Vagina (tissue), 2 donors: ENCODE measurements at regions not wholly inside any gene's neighbourhood (a gene's known extent, or its start where the extent isn't known, plus 50 kb on each side); places are given as distances from the start of the nearest gene placed in this dataset.

Experiments
- DNase-seq, 2 donors: peaks; one replicate each; pipeline ENCODE4 v3.0.0-alpha.2; 2017; ENCODE audit errors: extremely low spot score in 2 of 2
- H3K27ac ChIP-seq: fragments of 200-600 bp; sonication (generic); one replicate; pipeline ENCODE4 v1.5.1; 2019
- H3K27me3 ChIP-seq: fragments of 200-600 bp; sonication (generic); one replicate; pipeline ENCODE4 v1.5.1; 2019
- H3K36me3 ChIP-seq, 2 donors: fragments of 200-600 bp; sonication (generic); one replicate each; pipeline ENCODE4 v1.5.1; 2017 to 2019
- H3K4me1 ChIP-seq: fragments of 200-600 bp; sonication (generic); one replicate; pipeline ENCODE4 v1.5.1; 2019
- H3K4me3 ChIP-seq, 2 donors: fragments of 200-600 bp; sonication (generic); 1 replicate in 1 of 2; 2 replicates in 1 of 2; pipeline ENCODE4 v1.5.1; 2016 to 2019
- H3K9me3 ChIP-seq: fragments of 200-600 bp; sonication (generic); one replicate; pipeline ENCODE4 v1.5.1; 2019
- POLR2A ChIP-seq, 2 donors: fragments of 450-650 bp; IDR thresholded peaks; one replicate each; pipeline ENCODE4 v1.6.1; 2017; ENCODE audit warnings: antibody characterized with exemption in 2 of 2, mild to moderate bottlenecking in 2 of 2, moderate library complexity in 2 of 2
- POLR2AphosphoS5 ChIP-seq, 2 donors: sonication (generic); formaldehyde crosslinking; IDR thresholded peaks; one replicate each; pipeline ENCODE4 v1.9.0; 2017; ENCODE audit warnings: antibody characterized with exemption in 2 of 2, mild to moderate bottlenecking in 2 of 2, low read depth in 1 of 2; ENCODE audit not compliant: insufficient read depth in 1 of 2
- intact Hi-C: fragments of 100-400 bp; cut with DNase I; formaldehyde crosslinking; loops from one replicate; pipeline ENCODE4 v1.15.1; 2023
- TF ChIP-seq, protein P1 (sequence below), 3 experiments: fragments of 450-650 bp in 2 of 3; fragments of 200-600 bp in 1 of 3; sonication (generic) in 1 of 3; IDR thresholded peaks; one replicate each; pipeline ENCODE4 v1.5.1; 2017 to 2019; ENCODE audit warnings: antibody characterized with exemption in 3 of 3, mild to moderate bottlenecking in 2 of 3, moderate library complexity in 2 of 3

DNA sequence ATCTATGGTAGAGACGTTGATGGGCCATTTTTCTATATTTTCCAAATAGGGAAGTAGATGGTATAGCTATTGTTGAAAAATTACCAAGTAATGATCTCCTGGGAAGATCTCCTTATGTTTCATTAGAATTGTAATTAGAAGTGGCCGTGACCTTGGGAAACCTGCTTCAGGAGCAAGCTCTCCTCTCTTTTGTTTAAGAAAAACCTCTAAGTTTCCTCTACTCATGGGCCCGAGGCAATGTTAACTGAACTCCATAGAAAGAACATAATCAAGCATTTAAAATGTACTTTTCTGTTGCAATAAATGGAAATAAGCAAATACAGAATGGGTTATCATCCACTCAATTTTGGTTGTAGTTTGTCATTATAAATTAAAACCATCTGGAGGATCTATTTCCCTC is 511.2 kb upstream of the MDFIC2 start:
- no peaks in the 10 kb centered on the region for H3K27me3 ChIP-seq
- intact Hi-C loops: no loop called here
- H3K4me3 ChIP-seq: no peak overlapping the region
- TF ChIP-seq, protein P1, sequence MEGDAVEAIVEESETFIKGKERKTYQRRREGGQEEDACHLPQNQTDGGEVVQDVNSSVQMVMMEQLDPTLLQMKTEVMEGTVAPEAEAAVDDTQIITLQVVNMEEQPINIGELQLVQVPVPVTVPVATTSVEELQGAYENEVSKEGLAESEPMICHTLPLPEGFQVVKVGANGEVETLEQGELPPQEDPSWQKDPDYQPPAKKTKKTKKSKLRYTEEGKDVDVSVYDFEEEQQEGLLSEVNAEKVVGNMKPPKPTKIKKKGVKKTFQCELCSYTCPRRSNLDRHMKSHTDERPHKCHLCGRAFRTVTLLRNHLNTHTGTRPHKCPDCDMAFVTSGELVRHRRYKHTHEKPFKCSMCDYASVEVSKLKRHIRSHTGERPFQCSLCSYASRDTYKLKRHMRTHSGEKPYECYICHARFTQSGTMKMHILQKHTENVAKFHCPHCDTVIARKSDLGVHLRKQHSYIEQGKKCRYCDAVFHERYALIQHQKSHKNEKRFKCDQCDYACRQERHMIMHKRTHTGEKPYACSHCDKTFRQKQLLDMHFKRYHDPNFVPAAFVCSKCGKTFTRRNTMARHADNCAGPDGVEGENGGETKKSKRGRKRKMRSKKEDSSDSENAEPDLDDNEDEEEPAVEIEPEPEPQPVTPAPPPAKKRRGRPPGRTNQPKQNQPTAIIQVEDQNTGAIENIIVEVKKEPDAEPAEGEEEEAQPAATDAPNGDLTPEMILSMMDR (IDR thresholded peaks at IDR 0.05): no peak
- TF ChIP-seq POLR2A (IDR thresholded peaks at IDR 0.05) (no peak), POLR2AphosphoS5 (IDR thresholded peaks at IDR 0.05; ENCODE audit: insufficient read depth in 1 of 2, low read depth in 1 of 2) (no peak)
- no peaks in the 10 kb centered on the region for H3K4me1 ChIP-seq
- no peak for DNase-seq
- H3K9me3 ChIP-seq: no peaks in the 10 kb centered on the region
- H3K27ac ChIP-seq: no peak overlapping the region
- no peaks in the 10 kb centered on the region for H3K36me3 ChIP-seq

DNA sequence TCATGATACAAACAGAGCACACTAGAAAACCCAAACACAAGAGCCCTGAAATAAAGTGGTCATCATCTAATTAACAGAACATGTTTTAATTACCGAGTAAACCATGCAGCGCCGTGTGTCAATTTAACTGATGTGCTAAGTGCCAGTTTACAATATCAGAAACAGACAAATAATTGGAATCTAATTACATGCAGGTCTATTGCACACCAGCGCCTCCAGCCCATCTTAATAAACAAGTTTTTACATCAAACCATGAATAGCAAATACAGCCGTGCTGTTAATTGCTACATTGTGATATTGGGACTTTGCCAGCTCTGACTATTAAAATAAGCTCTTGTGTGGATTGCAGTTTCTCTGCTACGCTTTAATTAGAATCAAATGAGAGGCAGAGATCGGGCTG is 510.2 kb upstream of the MDFIC2 start:
- Histone ChIP-seq H3K27ac (no peak overlapping the region), H3K27me3 (no peaks in the 10 kb centered on the region), H3K9me3 (no peaks in the 10 kb centered on the region), H3K4me3 (no peak overlapping the region), H3K36me3 (no peaks in the 10 kb centered on the region), H3K4me1 (no peaks in the 10 kb centered on the region)
- intact Hi-C loops: no loop called here
- no peak for DNase-seq
- TF ChIP-seq POLR2A (IDR thresholded peaks at IDR 0.05) (no peak), POLR2AphosphoS5 (IDR thresholded peaks at IDR 0.05; ENCODE audit: insufficient read depth in 1 of 2, low read depth in 1 of 2) (no peak)
- TF ChIP-seq, protein P1 (IDR thresholded peaks at IDR 0.05): no peak

DNA sequence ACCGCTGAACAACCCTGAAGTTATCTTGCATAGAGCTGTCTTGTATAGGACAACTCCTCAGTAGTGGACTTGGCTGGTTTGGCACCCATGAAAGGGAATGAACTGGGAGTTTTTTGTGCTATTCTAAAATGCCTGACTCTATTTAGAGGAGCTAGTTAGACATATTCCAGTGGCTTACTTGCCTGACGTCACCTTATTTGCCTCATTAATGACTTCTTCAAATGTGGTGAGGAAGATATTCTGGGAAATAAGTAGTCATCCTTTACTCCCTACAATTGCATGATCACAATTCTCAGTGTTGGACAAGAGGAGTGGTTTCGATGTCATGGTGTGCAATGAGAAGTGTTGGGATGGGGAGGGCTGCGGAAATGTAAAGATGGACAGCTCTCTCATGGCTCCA is 509.2 kb upstream of the MDFIC2 start:
- Histone ChIP-seq H3K4me3 (no peak overlapping the region), H3K27ac (no peak overlapping the region), H3K27me3 (no peaks in the 10 kb centered on the region), H3K9me3 (no peaks in the 10 kb centered on the region), H3K36me3 (no peaks in the 10 kb centered on the region), H3K4me1 (no peaks in the 10 kb centered on the region)
- no peak for DNase-seq
- intact Hi-C loops: no loop called here
- TF ChIP-seq, protein P1 (IDR thresholded peaks at IDR 0.05): no peak
- TF ChIP-seq POLR2AphosphoS5 (IDR thresholded peaks at IDR 0.05; ENCODE audit: insufficient read depth in 1 of 2, low read depth in 1 of 2) (no peak), POLR2A (IDR thresholded peaks at IDR 0.05) (no peak)

DNA sequence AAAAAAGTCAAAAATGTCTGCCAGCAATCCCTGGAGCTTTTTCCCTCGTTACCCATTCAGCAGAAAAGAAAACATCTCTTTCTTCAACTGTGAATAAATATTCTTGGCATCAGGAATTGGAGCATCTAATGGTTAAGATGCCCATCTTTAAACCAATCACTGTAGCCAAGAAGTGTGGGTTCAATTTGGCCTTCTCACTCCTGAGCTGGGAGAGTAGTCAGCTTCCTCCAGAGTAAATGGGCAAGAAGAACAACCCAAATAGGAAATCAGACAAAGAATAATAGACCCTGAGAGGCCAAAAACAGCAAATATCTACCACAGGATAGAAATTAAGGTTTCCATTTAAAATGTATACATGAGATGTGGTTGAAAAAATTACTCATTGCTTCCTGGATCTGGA is 508.0 kb upstream of the MDFIC2 start:
- no peaks in the 10 kb centered on the region for H3K9me3 ChIP-seq
- TF ChIP-seq, protein P1 (IDR thresholded peaks at IDR 0.05): no peak
- TF ChIP-seq POLR2A (IDR thresholded peaks at IDR 0.05) (no peak), POLR2AphosphoS5 (IDR thresholded peaks at IDR 0.05; ENCODE audit: insufficient read depth in 1 of 2, low read depth in 1 of 2) (no peak)
- no peak for DNase-seq
- intact Hi-C loops: no loop called here
- no peaks in the 10 kb centered on the region for H3K36me3 ChIP-seq
- no peak overlapping the region for H3K27ac ChIP-seq
- H3K27me3 ChIP-seq: no peaks in the 10 kb centered on the region
- H3K4me3 ChIP-seq: no peak overlapping the region
- H3K4me1 ChIP-seq: no peaks in the 10 kb centered on the region

DNA sequence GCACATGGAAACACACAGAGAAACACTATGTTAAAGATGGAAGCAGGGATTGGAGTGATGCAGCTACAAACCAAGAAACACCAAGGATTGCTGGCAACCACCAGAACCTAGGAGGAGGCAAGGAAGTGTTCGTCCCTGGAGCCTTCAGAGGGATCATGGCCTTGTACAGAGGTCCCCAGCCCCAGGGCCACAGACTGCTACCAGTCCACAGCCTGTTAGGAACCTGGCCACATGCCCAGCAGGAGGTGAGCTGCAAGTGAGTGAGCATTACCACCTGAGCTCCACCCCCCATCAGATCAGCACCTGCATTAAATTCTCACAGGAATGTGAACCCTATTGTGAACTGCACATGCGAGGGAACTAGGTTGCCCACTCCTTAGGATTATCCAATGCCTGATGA is 505.7 kb upstream of the MDFIC2 start:
- Histone ChIP-seq H3K27me3 (no peaks in the 10 kb centered on the region), H3K9me3 (no peaks in the 10 kb centered on the region), H3K36me3 (no peaks in the 10 kb centered on the region), H3K27ac (no peak overlapping the region), H3K4me1 (no peaks in the 10 kb centered on the region), H3K4me3 (no peak overlapping the region)
- intact Hi-C loops: no loop called here
- no peak for TF ChIP-seq POLR2AphosphoS5 (IDR thresholded peaks at IDR 0.05; ENCODE audit: insufficient read depth in 1 of 2, low read depth in 1 of 2)
- TF ChIP-seq, protein P1 (IDR thresholded peaks at IDR 0.05): no peak
- TF ChIP-seq POLR2A (IDR thresholded peaks at IDR 0.05): no peak
- DNase-seq: no peak
